Fibroblast of lung (primary cell): ENCODE measurements at regions not wholly inside any gene's neighbourhood (a gene's known extent, or its start where the extent isn't known, plus 50 kb on each side); places are given as distances from the start of the nearest gene placed in this dataset.

ENCODE experiments used
- DNase-seq, 2 donors: peaks; one replicate each; pipeline versions ENCODE4 v3.0.0 to v3.0.0-alpha.2; 2010; ENCODE audit warnings: low read depth in 2 of 2
- H2AFZ ChIP-seq: 2 replicates; pipeline ENCODE4 v1.5.1; 2012; ENCODE audit warnings: low read length, control low read depth, inconsistent platforms
- H3K27ac ChIP-seq: 2 replicates; pipeline ENCODE4 v1.5.1; 2011; ENCODE audit warnings: low read length, control low read depth; ENCODE audit not compliant: insufficient read depth
- H3K27me3 ChIP-seq: 2 replicates; pipeline ENCODE4 v1.5.1; 2011; ENCODE audit warnings: mild to moderate bottlenecking, low read length; ENCODE audit not compliant: control insufficient read depth, insufficient read depth
- H3K36me3 ChIP-seq: 2 replicates; pipeline ENCODE4 v1.5.1; 2011; ENCODE audit warnings: low read length; ENCODE audit not compliant: control insufficient read depth, insufficient read depth
- H3K4me1 ChIP-seq: 2 replicates; pipeline ENCODE4 v1.5.1; 2011; ENCODE audit warnings: low read length; ENCODE audit not compliant: control insufficient read depth, insufficient read depth; ENCODE audit errors: extremely low read depth
- H3K4me2 ChIP-seq: 2 replicates; pipeline ENCODE4 v1.5.1; 2011; ENCODE audit warnings: low read length, control low read depth; ENCODE audit not compliant: insufficient read depth; ENCODE audit errors: extremely low read depth
- H3K4me3 ChIP-seq, 4 experiments: fragments of 200-600 bp in 1 of 4; sonication (generic) in 1 of 4; replicated peaks in 1 of 4; 2 replicates each; pipeline ENCODE4 v1.5.1; 2011 to 2016; ENCODE audit warnings: low read length in 4 of 4, low read depth in 3 of 4, mild to moderate bottlenecking in 3 of 4, control low read depth in 2 of 4, inconsistent platforms in 1 of 4, mixed read lengths in 1 of 4; ENCODE audit not compliant: insufficient read depth in 1 of 4; ENCODE audit errors: control extremely low read depth in 1 of 4
- H3K79me2 ChIP-seq: 2 replicates; pipeline ENCODE4 v1.5.1; 2012; ENCODE audit warnings: mild to moderate bottlenecking, low read length, inconsistent platforms; ENCODE audit not compliant: control insufficient read depth, insufficient read depth
- H3K9ac ChIP-seq: 2 replicates; pipeline ENCODE4 v1.5.1; 2011; ENCODE audit warnings: mild to moderate bottlenecking, low read length, control low read depth; ENCODE audit not compliant: insufficient read depth
- H3K9me3 ChIP-seq: 2 replicates; pipeline ENCODE4 v1.5.1; 2012; ENCODE audit warnings: low read depth, low read length; ENCODE audit not compliant: control insufficient read depth, insufficient read depth
- H4K20me1 ChIP-seq: 2 replicates; pipeline ENCODE4 v1.5.1; 2011; ENCODE audit warnings: low read length; ENCODE audit not compliant: control insufficient read depth, insufficient read depth; ENCODE audit errors: extremely low read depth
- CTCF ChIP-seq, 2 donors: IDR thresholded peaks in 1 of 2; conservative IDR thresholded peaks in 1 of 2; 1 replicate in 1 of 2; 2 replicates in 1 of 2; pipeline ENCODE4 v1.5.1; 2011 to 2012; ENCODE audit warnings: low read length in 2 of 2, control low read depth in 1 of 2, inconsistent platforms in 1 of 2, low read depth in 1 of 2, mild to moderate bottlenecking in 1 of 2
- EZH2 ChIP-seq: IDR thresholded peaks from 2 replicates; pipeline ENCODE4 v1.5.1; 2012; ENCODE audit warnings: low read length, control low read depth, mild to moderate bottlenecking; ENCODE audit errors: missing control alignments

DNA sequence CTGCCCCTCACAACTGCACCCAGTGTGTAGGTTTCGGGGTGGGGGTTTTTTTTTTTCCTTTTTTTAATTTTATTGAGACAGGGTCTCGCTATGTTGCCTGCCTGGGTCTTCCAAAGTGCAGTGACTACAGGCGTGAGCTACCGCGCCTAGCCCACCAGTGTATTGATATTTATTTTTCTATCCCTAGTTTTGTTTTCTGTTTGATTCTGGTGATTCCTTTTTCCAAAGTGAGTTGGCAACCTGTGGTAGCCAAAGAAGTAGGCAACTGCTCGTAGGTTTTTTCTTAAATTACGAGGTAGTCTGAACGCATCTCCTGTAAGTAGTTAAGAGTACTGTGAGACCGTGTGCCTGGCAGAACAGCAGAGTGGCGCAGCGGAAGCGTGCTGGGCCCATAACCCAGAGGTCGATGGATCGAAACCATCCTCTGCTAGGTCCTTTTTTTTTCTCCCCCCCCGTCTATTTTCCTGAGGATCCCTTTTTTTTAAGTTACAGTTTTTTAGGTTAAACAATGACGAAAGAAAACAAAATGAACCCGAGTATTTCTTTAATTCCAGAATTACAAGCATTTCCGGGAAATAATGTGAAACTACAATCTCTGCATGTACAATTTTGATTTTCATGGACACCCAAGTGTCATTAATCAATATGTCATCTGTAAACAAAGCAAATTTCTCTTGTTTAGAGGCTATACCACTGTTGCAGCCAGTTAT lies 78.7 kb upstream of the BTN3A2 start:
- peak; percentile 51 to 84 for DNase-seq
- Histone ChIP-seq H3K9ac (peak overlapping the region; percentile 69), H3K9me3 (no peaks in the 10 kb centered on the region), H3K27me3 (no peaks in the 10 kb centered on the region), H3K4me2 (peak overlapping the region; percentile 92), H3K4me3 (peak overlapping the region; percentile 60 to 100 (median 71)), H3K36me3 (no peaks in the 10 kb centered on the region), H3K79me2 (no peaks in the 10 kb centered on the region), H2AFZ (peak overlapping the region; percentile 19), H3K4me1 (no peaks in the 10 kb centered on the region), H4K20me1 (no peaks in the 10 kb centered on the region), H3K27ac (peak overlapping the region; percentile 97)
- TF ChIP-seq CTCF (conservative IDR thresholded peaks at IDR 0.05 in 1 of 2, IDR thresholded peaks at IDR 0.05 in 1 of 2; ENCODE audit: low read depth in 1 of 2, low read length in 2 of 2) (no peak), EZH2 (no peak)

- Histone ChIP-seq H4K20me1 (no peaks in the 10 kb centered on the region), H3K4me1 (no peaks in the 10 kb centered on the region), H3K27me3 (no peaks in the 10 kb centered on the region), H3K9me3 (no peaks in the 10 kb centered on the region), H3K4me3 (no peak overlapping the region), H3K36me3 (no peaks in the 10 kb centered on the region), H3K27ac (no peak overlapping the region), H3K79me2 (no peaks in the 10 kb centered on the region), H3K4me2 (no peak overlapping the region), H3K9ac (no peak overlapping the region), H2AFZ (no peak overlapping the region)
- DNase-seq: no peak
- TF ChIP-seq CTCF (conservative IDR thresholded peaks at IDR 0.05 in 1 of 2, IDR thresholded peaks at IDR 0.05 in 1 of 2; ENCODE audit: low read depth in 1 of 2, low read length in 2 of 2): no peak
- TF ChIP-seq EZH2: no peak
Measured at GRCh38 chr6:26288155-26288554, 76.8 kb upstream of the BTN3A2 start.

DNA sequence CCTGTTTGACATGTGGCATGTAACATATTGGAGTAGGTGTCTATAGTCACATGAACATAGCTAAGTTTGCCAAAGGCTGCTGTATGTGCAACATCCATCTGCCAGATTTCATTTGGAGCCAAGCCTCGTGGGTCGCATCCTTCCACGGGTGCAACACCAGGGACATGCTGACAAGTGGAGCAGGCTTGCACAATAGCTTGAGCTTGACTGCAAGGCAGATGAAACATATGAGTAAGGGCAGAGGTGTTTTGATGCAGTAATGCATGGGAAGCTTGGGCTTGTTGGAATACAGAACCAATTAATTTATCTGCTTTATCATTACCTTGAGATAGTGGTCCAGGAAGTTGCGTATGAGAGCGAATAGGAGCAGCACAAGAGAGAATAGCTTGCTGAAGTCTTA lies 74.1 kb upstream of the BTN3A2 start:
- H3K9ac ChIP-seq: no peak overlapping the region
- no peaks in the 10 kb centered on the region for H4K20me1 ChIP-seq
- H3K4me2 ChIP-seq: no peak overlapping the region
- no peak for DNase-seq
- no peak overlapping the region for H2AFZ ChIP-seq
- no peaks in the 10 kb centered on the region for H3K27me3 ChIP-seq
- no peaks in the 10 kb centered on the region for H3K36me3 ChIP-seq
- H3K4me1 ChIP-seq: peaks cover 3% of the 10 kb centered on the region
- no peaks in the 10 kb centered on the region for H3K9me3 ChIP-seq
- TF ChIP-seq EZH2 (no peak), CTCF (conservative IDR thresholded peaks at IDR 0.05 in 1 of 2, IDR thresholded peaks at IDR 0.05 in 1 of 2; ENCODE audit: low read depth in 1 of 2, low read length in 2 of 2) (no peak)
- H3K4me3 ChIP-seq: no peak overlapping the region
- no peaks in the 10 kb centered on the region for H3K79me2 ChIP-seq
- H3K27ac ChIP-seq: no peak overlapping the region
